H9 (cell line): ENCODE measurements at regions not wholly inside any gene's neighbourhood (a gene's known extent, or its start where the extent isn't known, plus 50 kb on each side); places are given as distances from the start of the nearest gene placed in this dataset.

Experiments
- DNase-seq: peaks from one replicate; pipeline ENCODE4 v3.0.0-alpha.2; 2017
- H2AFZ ChIP-seq: one replicate; pipeline ENCODE4 v1.6.1; 2013; ENCODE audit warnings: mild to moderate bottlenecking, low read length, control low read depth, moderate library complexity
- H2AK5ac ChIP-seq: 2 replicates; pipeline ENCODE4 v1.6.1; 2013; ENCODE audit warnings: low read length, control low read depth, mixed read lengths; ENCODE audit not compliant: insufficient read length
- H2BK120ac ChIP-seq: one replicate; pipeline ENCODE4 v1.6.1; 2013; ENCODE audit warnings: low read depth, mild to moderate bottlenecking, low read length, control low read depth, inconsistent platforms; ENCODE audit not compliant: poor library complexity, severe bottlenecking
- H2BK12ac ChIP-seq: 2 replicates; pipeline ENCODE4 v1.6.1; 2013; ENCODE audit warnings: low read length, control low read depth, mixed read lengths, low read depth; ENCODE audit not compliant: insufficient read length
- H2BK15ac ChIP-seq: 2 replicates; pipeline ENCODE4 v1.6.1; 2013; ENCODE audit warnings: low read depth, low read length, control low read depth
- H2BK20ac ChIP-seq: one replicate; pipeline ENCODE4 v1.6.1; 2013; ENCODE audit warnings: low read depth, mild to moderate bottlenecking, low read length, control low read depth, inconsistent platforms; ENCODE audit not compliant: poor library complexity, severe bottlenecking
- H2BK5ac ChIP-seq: 2 replicates; pipeline ENCODE4 v1.6.1; 2013; ENCODE audit warnings: low read length, control low read depth, mixed read lengths; ENCODE audit not compliant: insufficient read length
- H3K14ac ChIP-seq: 2 replicates; pipeline ENCODE4 v1.6.1; 2013; ENCODE audit warnings: low read length, control low read depth; ENCODE audit not compliant: insufficient read depth
- H3K18ac ChIP-seq: 2 replicates; pipeline ENCODE4 v1.6.1; 2013; ENCODE audit warnings: low read depth, mild to moderate bottlenecking, mixed read lengths, low read length, control low read depth; ENCODE audit not compliant: insufficient read length
- H3K23ac ChIP-seq: 2 replicates; pipeline ENCODE4 v1.6.1; 2013; ENCODE audit warnings: low read length, control low read depth, mixed read lengths, low read depth; ENCODE audit not compliant: insufficient read length
- H3K23me2 ChIP-seq: 2 replicates; pipeline ENCODE4 v1.6.1; 2013; ENCODE audit warnings: low read depth, mild to moderate bottlenecking, mixed read lengths, low read length, control low read depth; ENCODE audit not compliant: insufficient read length, poor library complexity, severe bottlenecking
- H3K27ac ChIP-seq: 2 replicates; pipeline ENCODE4 v1.5.1; 2013; ENCODE audit warnings: low read length, control low read depth, mixed read lengths, low read depth; ENCODE audit not compliant: insufficient read length
- H3K27me3 ChIP-seq: 2 replicates; pipeline ENCODE4 v1.6.1; 2013; ENCODE audit warnings: low read length, control low read depth, inconsistent platforms; ENCODE audit not compliant: insufficient read depth
- H3K4ac ChIP-seq: 2 replicates; pipeline ENCODE4 v1.6.1; 2013; ENCODE audit warnings: low read depth, mild to moderate bottlenecking, control low read depth, inconsistent platforms, low read length, moderate library complexity
- H3K4me1 ChIP-seq: 2 replicates; pipeline ENCODE4 v1.6.1; 2013; ENCODE audit warnings: low read length, control low read depth, inconsistent platforms; ENCODE audit not compliant: insufficient read depth
- H3K4me2 ChIP-seq: 2 replicates; pipeline ENCODE4 v1.6.1; 2013; ENCODE audit warnings: low read length, control low read depth, mixed read lengths; ENCODE audit not compliant: insufficient read length, insufficient read depth
- H3K56ac ChIP-seq: 2 replicates; pipeline ENCODE4 v1.6.1; 2013; ENCODE audit warnings: low read depth, mild to moderate bottlenecking, mixed read lengths, low read length, control low read depth; ENCODE audit not compliant: insufficient read length
- H3K79me1 ChIP-seq: 2 replicates; pipeline ENCODE4 v1.6.1; 2013; ENCODE audit warnings: low read depth, mild to moderate bottlenecking, moderate library complexity, low read length, control low read depth, inconsistent platforms; ENCODE audit not compliant: insufficient read depth, poor library complexity, severe bottlenecking
- H3K79me2 ChIP-seq: 2 replicates; pipeline ENCODE4 v1.6.1; 2013; ENCODE audit warnings: low read length, control low read depth, inconsistent platforms; ENCODE audit not compliant: insufficient read depth
- H3K9ac ChIP-seq: 2 replicates; pipeline ENCODE4 v1.6.1; 2013; ENCODE audit warnings: low read length, control low read depth, mixed read lengths; ENCODE audit not compliant: insufficient read length; ENCODE audit errors: extremely low read depth
- H3K9me3 ChIP-seq: one replicate; pipeline ENCODE4 v1.6.1; 2013; ENCODE audit warnings: low read depth, low read length, inconsistent platforms; ENCODE audit not compliant: control insufficient read depth
- H3T11ph ChIP-seq: one replicate; pipeline ENCODE4 v1.6.1; 2013; ENCODE audit warnings: mild to moderate bottlenecking, low read length, control low read depth, inconsistent platforms
- H4K20me1 ChIP-seq: one replicate; pipeline ENCODE4 v1.6.1; 2013; ENCODE audit not compliant: control insufficient read depth, insufficient read length, insufficient read depth
- H4K5ac ChIP-seq: 2 replicates; pipeline ENCODE4 v1.6.1; 2013; ENCODE audit warnings: low read depth, mild to moderate bottlenecking, mixed read lengths, low read length, control low read depth; ENCODE audit not compliant: insufficient read length
- H4K8ac ChIP-seq: replicated peaks from 2 replicates; pipeline ENCODE4 v1.6.1; 2013; ENCODE audit warnings: low read length, control low read depth, mixed read lengths, low read depth; ENCODE audit not compliant: insufficient read length
- H4K91ac ChIP-seq: 2 replicates; pipeline ENCODE4 v1.6.1; 2013; ENCODE audit warnings: low read depth, mild to moderate bottlenecking, moderate library complexity, mixed read lengths, low read length, control low read depth; ENCODE audit not compliant: insufficient read length
- H3K27ac Mint-ChIP-seq, 3 experiments: 2 replicates in 2 of 3; 3 replicates in 1 of 3; pipeline ENCODE4 v1.8.0; 2020 to 2021; ENCODE audit warnings: mixed read lengths in 3 of 3, mild to moderate bottlenecking in 1 of 3, moderate library complexity in 1 of 3
- H3K27me3 Mint-ChIP-seq: 2 replicates; pipeline ENCODE4 v1.8.0; 2021; ENCODE audit warnings: low read depth, mild to moderate bottlenecking, moderate library complexity, mixed read lengths
- H3K36me3 Mint-ChIP-seq, 3 experiments: 2 replicates in 2 of 3; 3 replicates in 1 of 3; pipeline ENCODE4 v1.8.0; 2020 to 2021; ENCODE audit warnings: low read depth in 3 of 3, mixed read lengths in 3 of 3; ENCODE audit not compliant: insufficient read depth in 1 of 3
- H3K4me1 Mint-ChIP-seq, 2 experiments: 2 replicates each; pipeline ENCODE4 v1.8.0; 2020; ENCODE audit warnings: mixed read lengths in 2 of 2
- H3K4me3 Mint-ChIP-seq, 2 experiments: 2 replicates in 1 of 2; 3 replicates in 1 of 2; pipeline ENCODE4 v1.8.0; 2020 to 2021; ENCODE audit warnings: mild to moderate bottlenecking in 2 of 2, mixed read lengths in 2 of 2, moderate library complexity in 1 of 2
- H3K9me3 Mint-ChIP-seq, 2 experiments: 2 replicates in 1 of 2; 3 replicates in 1 of 2; pipeline ENCODE4 v1.8.0; 2020; ENCODE audit warnings: mild to moderate bottlenecking in 2 of 2, mixed read lengths in 2 of 2, moderate library complexity in 1 of 2
- WGBS: extraction: QIAGEN DNeasy Blood & Tissue Kit; methylation state at CpG from one replicate; pipeline ENCODE4 v1.1.7; 2013; ENCODE audit warnings: missing lambda C conversion rate, low lambda C conversion rate, mixed read lengths; ENCODE audit not compliant: insufficient read length; ENCODE audit errors: extremely low coverage; 5-methylcytosine and 5-hydroxymethylcytosine counted together
- TF ChIP-seq, protein P1 (sequence below): fragments of 200-600 bp; sonication (generic); conservative IDR thresholded peaks from 3 replicates; pipeline ENCODE4 v1.8.0; 2021; ENCODE audit warnings: antibody characterized with exemption, mild to moderate bottlenecking

DNA sequence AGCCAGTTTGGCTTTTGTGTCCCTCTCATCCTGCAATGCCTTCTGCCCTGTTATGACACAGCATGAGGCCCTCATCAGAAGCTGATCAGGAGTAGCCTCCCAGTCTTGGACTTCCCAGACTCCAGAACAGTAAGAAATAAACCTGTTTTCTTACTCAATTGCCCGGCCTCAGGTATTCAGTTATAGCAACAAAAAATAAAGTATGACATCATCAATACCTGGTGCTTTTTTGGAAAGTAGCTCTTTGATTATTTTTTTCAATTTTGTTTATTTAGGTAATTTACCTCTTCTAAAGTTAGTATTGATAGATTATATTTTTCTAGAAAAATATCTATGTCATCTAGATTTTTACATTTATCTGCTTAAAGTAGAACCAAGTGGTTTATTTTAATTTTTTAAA, 112.8 kb upstream of the CES5A start:
- peaks cover 5% of the 10 kb centered on the region in 2 experiments for H3K4me1 Mint-ChIP-seq
- H3K27me3 Mint-ChIP-seq: peaks cover 2% of the 10 kb centered on the region; the same call in 1 of the 2 replicates
- Histone ChIP-seq H2BK12ac (no peak overlapping the region), H3K4me2 (no peak overlapping the region), H3T11ph (no peak overlapping the region), H3K27ac (no peak overlapping the region), H2AK5ac (no peak overlapping the region), H3K79me1 (no peaks in the 10 kb centered on the region), H4K8ac (no peak overlapping the region), H4K91ac (no peak overlapping the region), H2BK15ac (no peak overlapping the region), H2AFZ (no peak overlapping the region), H3K27me3 (no peaks in the 10 kb centered on the region), H4K5ac (no peak overlapping the region), H3K56ac (no peak overlapping the region), H3K23ac (no peak overlapping the region), H4K20me1 (no peaks in the 10 kb centered on the region), H2BK120ac (no peak overlapping the region), H3K4me1 (no peaks in the 10 kb centered on the region), H3K14ac (no peak overlapping the region), H2BK5ac (no peak overlapping the region), H3K23me2 (no peaks in the 10 kb centered on the region), H3K9ac (no peak overlapping the region), H3K79me2 (no peaks in the 10 kb centered on the region), H3K9me3 (no peaks in the 10 kb centered on the region), H3K18ac (no peak overlapping the region), H2BK20ac (no peak overlapping the region), H3K4ac (no peak overlapping the region)
- H3K4me3 Mint-ChIP-seq: no peak overlapping the region
- H3K27ac Mint-ChIP-seq: no peak overlapping the region
- peaks cover 12 to 15% of the 10 kb centered on the region in 2 experiments; a peak in 4 of 5 replicates for H3K9me3 Mint-ChIP-seq
- no peak for DNase-seq
- no CpG with 5 or more reads among the region's 1 CpG for WGBS
- TF ChIP-seq, protein P1, sequence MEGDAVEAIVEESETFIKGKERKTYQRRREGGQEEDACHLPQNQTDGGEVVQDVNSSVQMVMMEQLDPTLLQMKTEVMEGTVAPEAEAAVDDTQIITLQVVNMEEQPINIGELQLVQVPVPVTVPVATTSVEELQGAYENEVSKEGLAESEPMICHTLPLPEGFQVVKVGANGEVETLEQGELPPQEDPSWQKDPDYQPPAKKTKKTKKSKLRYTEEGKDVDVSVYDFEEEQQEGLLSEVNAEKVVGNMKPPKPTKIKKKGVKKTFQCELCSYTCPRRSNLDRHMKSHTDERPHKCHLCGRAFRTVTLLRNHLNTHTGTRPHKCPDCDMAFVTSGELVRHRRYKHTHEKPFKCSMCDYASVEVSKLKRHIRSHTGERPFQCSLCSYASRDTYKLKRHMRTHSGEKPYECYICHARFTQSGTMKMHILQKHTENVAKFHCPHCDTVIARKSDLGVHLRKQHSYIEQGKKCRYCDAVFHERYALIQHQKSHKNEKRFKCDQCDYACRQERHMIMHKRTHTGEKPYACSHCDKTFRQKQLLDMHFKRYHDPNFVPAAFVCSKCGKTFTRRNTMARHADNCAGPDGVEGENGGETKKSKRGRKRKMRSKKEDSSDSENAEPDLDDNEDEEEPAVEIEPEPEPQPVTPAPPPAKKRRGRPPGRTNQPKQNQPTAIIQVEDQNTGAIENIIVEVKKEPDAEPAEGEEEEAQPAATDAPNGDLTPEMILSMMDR: no peak
- peaks cover 4 to 17% (median 4%) of the 10 kb centered on the region in 3 experiments; a peak in 4 of 7 replicates for H3K36me3 Mint-ChIP-seq
